GM12878 (cell line): ENCODE measurements at regions not wholly inside any gene's neighbourhood (a gene's known extent, or its start where the extent isn't known, plus 50 kb on each side); places are given as distances from the start of the nearest gene placed in this dataset.

Experiments
- CEBPB ChIP-seq, 2 experiments: fragments of 150-350 bp in 1 of 2; IDR thresholded peaks; 2 replicates each; pipeline ENCODE4 v1.6.1; 2012 to 2014; ENCODE audit warnings: low read depth in 2 of 2, low read length in 2 of 2, borderline replicate concordance in 1 of 2, inconsistent platforms in 1 of 2
- EZH2 ChIP-seq: IDR thresholded peaks from 2 replicates; pipeline ENCODE4 v1.6.1; 2012; ENCODE audit warnings: low read depth, mild to moderate bottlenecking, control low read depth, inconsistent platforms, low read length, borderline replicate concordance; ENCODE audit not compliant: control insufficient read depth
- FOXK2 ChIP-seq: fragments of 450-650 bp; IDR thresholded peaks from 2 replicates; pipeline ENCODE4 v1.6.1; 2017; ENCODE audit warnings: mild to moderate bottlenecking, moderate library complexity
- KDM1A ChIP-seq: fragments of 200-600 bp; sonication (generic); IDR thresholded peaks from 2 replicates; pipeline ENCODE4 v1.6.1; 2016; ENCODE audit warnings: borderline replicate concordance
- POLR2A ChIP-seq: IDR thresholded peaks from 2 replicates; pipeline ENCODE4 v1.6.1; 2011; ENCODE audit warnings: low read depth, mild to moderate bottlenecking, low read length
- POLR2AphosphoS5 ChIP-seq: IDR thresholded peaks from 2 replicates; pipeline ENCODE4 v1.6.1; 2011; ENCODE audit warnings: mild to moderate bottlenecking, low read length, inconsistent platforms
- STAT1 ChIP-seq: fragments of 450-650 bp; conservative IDR thresholded peaks from 2 replicates; pipeline ENCODE4 v1.6.1; 2014; ENCODE audit warnings: antibody characterized with exemption, mild to moderate bottlenecking
- ZNF207 ChIP-seq: fragments of 450-650 bp; IDR thresholded peaks from 2 replicates; pipeline ENCODE4 v1.6.1; 2014; ENCODE audit warnings: antibody characterized with exemption, mild to moderate bottlenecking, borderline replicate concordance
- ZNF217 ChIP-seq: fragments of 450-650 bp; IDR thresholded peaks from 2 replicates; pipeline ENCODE4 v1.6.1; 2017; ENCODE audit warnings: antibody characterized with exemption, mild to moderate bottlenecking
- TF ChIP-seq, protein P1 (sequence below), 3 experiments: IDR thresholded peaks in 2 of 3; conservative IDR thresholded peaks in 1 of 3; 2 replicates each; pipeline ENCODE4 v1.5.1; 2011; ENCODE audit warnings: low read depth in 3 of 3, low read length in 3 of 3, mild to moderate bottlenecking in 3 of 3, control low read depth in 2 of 3, moderate library complexity in 2 of 3, inconsistent platforms in 1 of 3, mixed read lengths in 1 of 3; ENCODE audit not compliant: control insufficient read depth in 2 of 3, insufficient read depth in 1 of 3; ENCODE audit errors: extremely low read depth in 1 of 3
- TF ChIP-seq, protein P2 (sequence below): IDR thresholded peaks from 2 replicates; pipeline ENCODE4 v1.6.1; 2011; ENCODE audit warnings: mild to moderate bottlenecking, low read depth, low read length, moderate library complexity; ENCODE audit not compliant: insufficient replicate concordance

DNA sequence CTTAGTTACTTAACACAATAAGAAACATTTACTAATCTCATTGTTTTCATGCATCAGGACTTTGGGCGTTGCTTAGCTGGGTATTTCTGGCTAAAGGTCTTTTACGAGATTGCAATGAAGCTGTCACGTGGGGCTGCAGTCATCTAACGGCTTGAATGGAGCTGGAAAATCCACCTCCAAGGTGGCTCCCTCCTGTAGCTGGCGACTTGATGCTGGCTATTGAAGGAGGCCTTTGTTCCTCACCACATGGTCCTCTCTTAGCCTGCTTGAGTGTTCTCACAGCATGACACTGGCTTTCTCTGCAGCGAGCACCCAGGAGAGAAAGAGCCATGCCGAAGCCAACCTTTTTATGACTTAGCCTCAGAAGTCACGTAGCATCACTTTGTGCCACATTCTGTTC, 92.0 kb downstream of the NHLRC3 start:
- TF ChIP-seq FOXK2 (no peak), STAT1 (no peak), CEBPB (IDR thresholded peaks at IDR 0.05; ENCODE audit: borderline replicate concordance in 1 of 2, low read depth in 2 of 2, low read length in 2 of 2) (no peak), ZNF207 (no peak), POLR2A (no peak), ZNF217 (no peak), KDM1A (no peak), POLR2AphosphoS5 (no peak), EZH2 (no peak)
- TF ChIP-seq, protein P1, sequence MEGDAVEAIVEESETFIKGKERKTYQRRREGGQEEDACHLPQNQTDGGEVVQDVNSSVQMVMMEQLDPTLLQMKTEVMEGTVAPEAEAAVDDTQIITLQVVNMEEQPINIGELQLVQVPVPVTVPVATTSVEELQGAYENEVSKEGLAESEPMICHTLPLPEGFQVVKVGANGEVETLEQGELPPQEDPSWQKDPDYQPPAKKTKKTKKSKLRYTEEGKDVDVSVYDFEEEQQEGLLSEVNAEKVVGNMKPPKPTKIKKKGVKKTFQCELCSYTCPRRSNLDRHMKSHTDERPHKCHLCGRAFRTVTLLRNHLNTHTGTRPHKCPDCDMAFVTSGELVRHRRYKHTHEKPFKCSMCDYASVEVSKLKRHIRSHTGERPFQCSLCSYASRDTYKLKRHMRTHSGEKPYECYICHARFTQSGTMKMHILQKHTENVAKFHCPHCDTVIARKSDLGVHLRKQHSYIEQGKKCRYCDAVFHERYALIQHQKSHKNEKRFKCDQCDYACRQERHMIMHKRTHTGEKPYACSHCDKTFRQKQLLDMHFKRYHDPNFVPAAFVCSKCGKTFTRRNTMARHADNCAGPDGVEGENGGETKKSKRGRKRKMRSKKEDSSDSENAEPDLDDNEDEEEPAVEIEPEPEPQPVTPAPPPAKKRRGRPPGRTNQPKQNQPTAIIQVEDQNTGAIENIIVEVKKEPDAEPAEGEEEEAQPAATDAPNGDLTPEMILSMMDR (IDR thresholded peaks at IDR 0.05 in 2 of 3, conservative IDR thresholded peaks at IDR 0.05 in 1 of 3; ENCODE audit: control insufficient read depth in 2 of 3, extremely low read depth in 1 of 3, insufficient read depth in 1 of 3, low read depth in 3 of 3, low read length in 3 of 3) = no peak
- TF ChIP-seq, protein P2, sequence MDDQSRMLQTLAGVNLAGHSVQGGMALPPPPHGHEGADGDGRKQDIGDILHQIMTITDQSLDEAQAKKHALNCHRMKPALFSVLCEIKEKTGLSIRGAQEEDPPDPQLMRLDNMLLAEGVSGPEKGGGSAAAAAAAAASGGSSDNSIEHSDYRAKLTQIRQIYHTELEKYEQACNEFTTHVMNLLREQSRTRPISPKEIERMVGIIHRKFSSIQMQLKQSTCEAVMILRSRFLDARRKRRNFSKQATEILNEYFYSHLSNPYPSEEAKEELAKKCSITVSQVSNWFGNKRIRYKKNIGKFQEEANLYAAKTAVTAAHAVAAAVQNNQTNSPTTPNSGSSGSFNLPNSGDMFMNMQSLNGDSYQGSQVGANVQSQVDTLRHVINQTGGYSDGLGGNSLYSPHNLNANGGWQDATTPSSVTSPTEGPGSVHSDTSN = no peak
